GM18511 (cell line): ENCODE measurements at regions not wholly inside any gene's neighbourhood (a gene's known extent, or its start where the extent isn't known, plus 50 kb on each side); places are given as distances from the start of the nearest gene placed in this dataset.

ENCODE experiments used
- ATAC-seq: cut with Tn5 transposase; IDR thresholded peaks from one replicate; pipeline ENCODE4 v1.9.1; 2021; ENCODE audit warnings: mild to moderate bottlenecking, moderate library complexity; ENCODE audit not compliant: unreplicated experiment

- ATAC-seq: no peak
Measured at GRCh38 chr15:70271422-70272088, 173.8 kb upstream of the TLE3 start.

- ATAC-seq: no peak
Measured at GRCh38 chr15:70270752-70271111, 173.0 kb upstream of the TLE3 start.

- ATAC-seq: no peak
Measured at GRCh38 chr15:70269991-70270751, 172.5 kb upstream of the TLE3 start.

- no peak for ATAC-seq
Measured at GRCh38 chr15:70269311-70269911, 171.7 kb upstream of the TLE3 start.

GRCh38 chr15:70268698-70269251 is 171.1 kb upstream of the TLE3 start:
- ATAC-seq: peak; percentile 52

GRCh38 chr15:70267879-70268278 is 170.2 kb upstream of the TLE3 start:
- no peak for ATAC-seq

GRCh38 chr15:70267306-70267705 is 169.6 kb upstream of the TLE3 start:
- no peak for ATAC-seq

- ATAC-seq: no peak
Measured at GRCh38 chr15:70266412-70267121, 168.8 kb upstream of the TLE3 start.

GRCh38 chr15:70265986-70266385 is 168.3 kb upstream of the TLE3 start:
- no peak for ATAC-seq

GRCh38 chr15:70265466-70265978 is 167.8 kb upstream of the TLE3 start:
- ATAC-seq: no peak

GRCh38 chr15:70264738-70265465 is 167.2 kb upstream of the TLE3 start:
- ATAC-seq: no peak

GRCh38 chr15:70264014-70264582 is 166.4 kb upstream of the TLE3 start:
- no peak for ATAC-seq

- no peak for ATAC-seq
Measured at GRCh38 chr15:70262591-70263274, 165.0 kb upstream of the TLE3 start.

GRCh38 chr15:70262171-70262570 is 164.5 kb upstream of the TLE3 start:
- ATAC-seq: no peak

- ATAC-seq: no peak
Measured at GRCh38 chr15:70261083-70261482, 163.4 kb upstream of the TLE3 start.

GRCh38 chr15:70260580-70260979 is 162.9 kb upstream of the TLE3 start:
- no peak for ATAC-seq

- no peak for ATAC-seq
Measured at GRCh38 chr15:70259640-70260508, 162.2 kb upstream of the TLE3 start.

GRCh38 chr15:70259028-70259424 is 161.3 kb upstream of the TLE3 start:
- ATAC-seq: peak; percentile 21
